B cell (primary cell): ENCODE measurements at regions not wholly inside any gene's neighbourhood (a gene's known extent, or its start where the extent isn't known, plus 50 kb on each side); places are given as distances from the start of the nearest gene placed in this dataset.

Source experiments
- CTCF ChIP-seq: fragments of 200-600 bp; IDR thresholded peaks from one replicate; pipeline ENCODE4 v1.8.0; 2022; ENCODE audit warnings: antibody characterized with exemption, mild to moderate bottlenecking
- EZH2 ChIP-seq: IDR thresholded peaks from 2 replicates; pipeline ENCODE4 v1.6.1; 2012; ENCODE audit warnings: borderline replicate concordance, low read depth, mild to moderate bottlenecking, moderate library complexity, low read length; ENCODE audit not compliant: insufficient read depth, poor library complexity, severe bottlenecking

DNA sequence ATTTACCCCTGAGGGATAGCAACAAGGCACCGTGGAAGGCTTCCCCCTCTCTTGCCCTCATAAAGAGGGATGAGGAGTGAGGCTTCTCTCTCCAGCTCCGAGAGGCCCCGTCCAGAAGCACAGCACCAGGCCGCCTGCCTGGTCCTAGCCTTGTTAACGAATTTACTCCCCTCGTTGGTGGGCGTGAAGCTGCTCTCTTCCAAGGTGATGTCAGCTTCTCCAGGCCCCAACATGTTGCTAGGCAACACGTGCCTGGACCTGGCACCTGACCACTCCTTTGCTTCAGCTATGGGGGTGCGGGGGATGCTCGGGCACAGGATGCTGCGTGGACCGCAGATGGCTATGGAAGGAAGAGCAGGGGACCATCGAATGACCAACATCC, 135.2 kb upstream of the MGMT start:
- TF ChIP-seq CTCF (no peak), EZH2 (no peak)
